ENCODE measurements at regions not wholly inside any gene's neighbourhood (a gene's known extent, or its start where the extent isn't known, plus 50 kb on each side); places are given as distances from the start of the nearest gene placed in this dataset.
"Not testable (repeated sequence)": the region's sequence is repeated elsewhere in the genome, so short reads cannot be mapped to it uniquely, and the experiment has no call there.

DNA sequence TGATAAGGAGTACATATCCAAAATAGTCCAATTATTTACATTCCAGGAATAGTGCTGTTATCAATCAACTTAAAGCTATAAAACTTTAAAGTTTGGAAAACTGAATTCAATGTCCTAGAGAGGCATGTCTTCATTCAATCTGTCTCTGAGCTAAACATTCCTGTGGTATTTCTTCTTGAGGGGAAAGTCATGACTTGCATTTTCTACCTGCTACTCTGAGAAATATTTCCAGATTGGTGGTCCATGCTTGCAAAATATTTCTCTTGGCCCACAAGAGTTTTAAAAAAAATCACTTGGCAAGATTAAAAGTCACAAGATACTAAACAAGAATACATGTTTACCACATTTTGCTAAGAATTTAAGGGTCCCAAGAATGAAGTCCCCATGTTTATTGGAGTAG lies 63.6 kb upstream of the HGF start:
- Histone ChIP-seq H3K36me3 (no peaks in the 10 kb centered on the region), H3K27me3 (no peaks in the 10 kb centered on the region), H3K4me3 (no peak overlapping the region), H3K27ac (no peak overlapping the region), H3K9me3 (peaks cover 0 to 32% (median 11%) of the 10 kb centered on the region in 11 donors), H3K4me1 (no peaks in the 10 kb centered on the region)
- no peak for DNase-seq
- no peak for ATAC-seq
- TF ChIP-seq, protein P1, sequence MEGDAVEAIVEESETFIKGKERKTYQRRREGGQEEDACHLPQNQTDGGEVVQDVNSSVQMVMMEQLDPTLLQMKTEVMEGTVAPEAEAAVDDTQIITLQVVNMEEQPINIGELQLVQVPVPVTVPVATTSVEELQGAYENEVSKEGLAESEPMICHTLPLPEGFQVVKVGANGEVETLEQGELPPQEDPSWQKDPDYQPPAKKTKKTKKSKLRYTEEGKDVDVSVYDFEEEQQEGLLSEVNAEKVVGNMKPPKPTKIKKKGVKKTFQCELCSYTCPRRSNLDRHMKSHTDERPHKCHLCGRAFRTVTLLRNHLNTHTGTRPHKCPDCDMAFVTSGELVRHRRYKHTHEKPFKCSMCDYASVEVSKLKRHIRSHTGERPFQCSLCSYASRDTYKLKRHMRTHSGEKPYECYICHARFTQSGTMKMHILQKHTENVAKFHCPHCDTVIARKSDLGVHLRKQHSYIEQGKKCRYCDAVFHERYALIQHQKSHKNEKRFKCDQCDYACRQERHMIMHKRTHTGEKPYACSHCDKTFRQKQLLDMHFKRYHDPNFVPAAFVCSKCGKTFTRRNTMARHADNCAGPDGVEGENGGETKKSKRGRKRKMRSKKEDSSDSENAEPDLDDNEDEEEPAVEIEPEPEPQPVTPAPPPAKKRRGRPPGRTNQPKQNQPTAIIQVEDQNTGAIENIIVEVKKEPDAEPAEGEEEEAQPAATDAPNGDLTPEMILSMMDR (IDR thresholded peaks at IDR 0.05): no peak
- intact Hi-C loops (cut with DNase I): no loop called here

DNA sequence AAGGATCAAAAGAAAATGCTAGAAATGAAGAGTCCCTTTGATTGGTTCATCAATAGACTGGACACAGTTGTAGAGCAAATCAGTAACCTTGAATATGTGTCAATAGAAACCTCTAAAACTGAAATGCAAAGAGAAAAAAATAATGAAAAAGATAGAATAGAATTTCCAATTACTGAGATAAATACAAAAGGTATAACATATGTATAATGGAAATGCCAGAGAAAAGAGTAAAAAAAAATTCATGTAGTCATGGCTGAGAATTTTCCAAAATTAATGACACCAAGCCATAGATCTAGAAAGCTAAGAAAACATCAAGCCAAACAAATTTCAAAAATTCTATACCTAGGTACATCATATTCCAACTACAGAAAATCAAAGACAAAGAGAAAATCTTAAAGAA lies 62.0 kb upstream of the HGF start:
- H3K36me3 ChIP-seq: no peaks in the 10 kb centered on the region
- intact Hi-C loops (cut with DNase I): no loop called here

DNA sequence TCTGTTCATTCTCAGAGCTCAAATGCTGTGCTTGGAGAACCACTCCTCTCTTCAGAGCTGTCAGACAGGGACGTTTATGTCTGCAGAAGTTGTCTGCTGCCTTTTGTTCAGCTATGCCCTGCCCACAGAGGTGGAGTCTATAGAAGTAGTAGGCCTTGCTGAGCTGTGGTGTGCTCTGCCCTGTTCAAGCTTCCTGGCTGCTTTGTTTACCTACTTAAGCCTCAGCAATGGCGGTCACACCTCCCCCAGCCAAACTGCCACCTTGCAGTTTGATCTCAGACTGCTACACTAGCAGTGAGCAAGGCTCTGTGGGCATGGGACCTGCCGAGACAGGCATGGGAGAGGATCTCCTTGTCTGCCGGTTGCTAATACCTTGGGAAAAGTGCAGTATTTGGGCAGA lies 59.7 kb upstream of the HGF start:
- intact Hi-C loops (cut with DNase I); H3K27me3 ChIP-seq; ATAC-seq; H3K4me3 ChIP-seq; H3K4me1 ChIP-seq; H3K27ac ChIP-seq; DNase-seq; H3K36me3 ChIP-seq: not testable (repeated sequence)
- peaks cover 0 to 32% (median 11%) of the 10 kb centered on the region in 11 donors for H3K9me3 ChIP-seq
- WGBS, 2 donors: 70 to 75% methylated on average over 4 of the region's 4 CpGs

More for the DNA sequence above, 62.0 kb upstream of the HGF start:
- H3K4me1 ChIP-seq: no peaks in the 10 kb centered on the region
- no peak overlapping the region for H3K4me3 ChIP-seq
- DNase-seq (no peak), ATAC-seq (no peak)
- H3K27ac ChIP-seq: no peak overlapping the region
- H3K9me3 ChIP-seq: peaks cover 0 to 32% (median 11%) of the 10 kb centered on the region in 11 donors
- TF ChIP-seq, protein P1 (IDR thresholded peaks at IDR 0.05): no peak
- H3K27me3 ChIP-seq: no peaks in the 10 kb centered on the region

DNA sequence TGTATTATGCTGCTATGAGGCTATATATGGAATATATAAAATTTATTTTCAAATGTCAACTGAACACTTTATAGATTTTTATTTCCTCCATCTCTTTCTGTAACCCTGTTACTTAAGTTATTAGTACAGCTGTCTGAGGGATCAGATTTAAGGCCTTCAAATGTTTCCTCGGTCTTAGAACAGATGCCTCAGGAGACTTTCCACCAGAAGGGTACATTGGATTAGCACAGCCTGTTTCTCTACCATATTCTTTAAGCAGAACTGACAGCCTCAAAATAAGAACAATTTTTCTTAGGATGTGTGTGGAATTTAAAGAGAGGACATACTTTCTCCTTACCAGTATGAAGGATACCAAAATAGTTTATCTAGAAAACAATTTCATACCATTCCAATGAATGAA lies 53.0 kb upstream of the HGF start:
- intact Hi-C loops (cut with DNase I): no loop called here
- 69 to 85% methylated on average over 1 of the region's 1 CpG for WGBS, 2 donors
- TF ChIP-seq, protein P1 (IDR thresholded peaks at IDR 0.05): no peak
- H3K4me1 ChIP-seq: no peaks in the 10 kb centered on the region
- ATAC-seq (no peak), DNase-seq (no peak)
- H3K36me3 ChIP-seq: no peaks in the 10 kb centered on the region
- no peaks in the 10 kb centered on the region for H3K27me3 ChIP-seq
- no peak overlapping the region for H3K27ac ChIP-seq
- H3K4me3 ChIP-seq: no peak overlapping the region
- no peaks in the 10 kb centered on the region for H3K9me3 ChIP-seq

DNA sequence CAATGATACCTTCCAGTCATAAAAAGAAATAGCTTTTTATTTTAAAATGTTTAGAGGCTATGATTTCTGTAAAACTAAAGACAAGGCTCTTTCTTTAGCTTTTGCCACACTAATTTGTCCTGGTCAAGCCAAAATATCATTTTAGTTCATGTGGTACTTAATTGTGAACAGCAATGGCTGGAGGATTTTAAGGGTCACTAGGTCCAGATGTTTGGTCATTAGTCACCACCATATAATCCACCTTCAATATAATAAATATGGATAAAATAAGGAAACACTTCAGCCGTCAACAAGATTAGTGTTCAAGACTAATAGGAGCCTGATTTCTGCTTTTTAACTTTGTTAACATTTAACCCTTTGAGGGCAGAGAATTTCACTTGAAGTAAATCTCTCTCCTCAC lies 50.0 kb upstream of the HGF start:
- no peak for ATAC-seq
- 63 to 65% methylated on average over 1 of the region's 1 CpG for WGBS, 2 donors
- Histone ChIP-seq H3K4me3 (no peak overlapping the region), H3K27me3 (no peaks in the 10 kb centered on the region), H3K27ac (no peak overlapping the region), H3K4me1 (no peaks in the 10 kb centered on the region), H3K36me3 (no peaks in the 10 kb centered on the region), H3K9me3 (no peaks in the 10 kb centered on the region)
- DNase-seq: no peak
- TF ChIP-seq, protein P1 (IDR thresholded peaks at IDR 0.05): no peak
- intact Hi-C loops (cut with DNase I): no loop called here
